ENCODE measurements at regions not wholly inside any gene's neighbourhood (a gene's known extent, or its start where the extent isn't known, plus 50 kb on each side); places are given as distances from the start of the nearest gene placed in this dataset.
"Not testable (repeated sequence)": the region's sequence is repeated elsewhere in the genome, so short reads cannot be mapped to it uniquely, and the experiment has no call there.

GRCh38 chr6:25157842-25158241 is 121.3 kb upstream of the CARMIL1 start:
- TF ChIP-seq CTCF (IDR thresholded peaks at IDR 0.05): no peak
- Histone ChIP-seq H3K27ac (no peak overlapping the region), H3K27me3 (no peaks in the 10 kb centered on the region), H3K9me3 (peaks cover 15% of the 10 kb centered on the region), H3K4me3 (ENCODE audit: low read depth in 1 of 2, low read length in 1 of 2) (no peak overlapping the region), H3K36me3 (no peaks in the 10 kb centered on the region), H3K4me1 (ENCODE audit: control insufficient read depth in 1 of 2, insufficient read depth in 1 of 2, low read depth in 1 of 2, low read length in 1 of 2) (no peaks in the 10 kb centered on the region)

GRCh38 chr6:25160134-25160533 is 119.0 kb upstream of the CARMIL1 start:
- H3K27ac ChIP-seq; H3K4me1 ChIP-seq (ENCODE audit: control insufficient read depth in 1 of 2, insufficient read depth in 1 of 2, low read depth in 1 of 2, low read length in 1 of 2); H3K36me3 ChIP-seq; H3K4me3 ChIP-seq (ENCODE audit: low read depth in 1 of 2, low read length in 1 of 2); H3K27me3 ChIP-seq: not testable (repeated sequence)
- peaks cover 15% of the 10 kb centered on the region for H3K9me3 ChIP-seq

GRCh38 chr6:25165177-25165576 is 114.0 kb upstream of the CARMIL1 start:
- Histone ChIP-seq H3K4me3 (ENCODE audit: low read depth in 1 of 2, low read length in 1 of 2) (no peak overlapping the region), H3K27ac (no peak overlapping the region), H3K9me3 (no peaks in the 10 kb centered on the region), H3K27me3 (no peaks in the 10 kb centered on the region), H3K4me1 (ENCODE audit: control insufficient read depth in 1 of 2, insufficient read depth in 1 of 2, low read depth in 1 of 2, low read length in 1 of 2) (peaks cover 45 to 48% of the 10 kb centered on the region in 2 experiments), H3K36me3 (no peaks in the 10 kb centered on the region)
- no peak for TF ChIP-seq CTCF (IDR thresholded peaks at IDR 0.05)

- H3K4me1 ChIP-seq (ENCODE audit: control insufficient read depth in 1 of 2, insufficient read depth in 1 of 2, low read depth in 1 of 2, low read length in 1 of 2): peaks cover 49 to 54% of the 10 kb centered on the region in 2 experiments
- no peak overlapping the region for H3K4me3 ChIP-seq (ENCODE audit: low read depth in 1 of 2, low read length in 1 of 2)
- no peaks in the 10 kb centered on the region for H3K36me3 ChIP-seq
- no peak for TF ChIP-seq CTCF (IDR thresholded peaks at IDR 0.05)
- no peaks in the 10 kb centered on the region for H3K27me3 ChIP-seq
- H3K27ac ChIP-seq: no peak overlapping the region
- no peaks in the 10 kb centered on the region for H3K9me3 ChIP-seq
Measured at GRCh38 chr6:25165800-25166199, 113.4 kb upstream of the CARMIL1 start.

- H3K36me3 ChIP-seq: no peaks in the 10 kb centered on the region
- no peaks in the 10 kb centered on the region for H3K9me3 ChIP-seq
- no peak overlapping the region for H3K4me3 ChIP-seq (ENCODE audit: low read depth in 1 of 2, low read length in 1 of 2)
- no peak overlapping the region for H3K27ac ChIP-seq
- no peak for TF ChIP-seq CTCF (IDR thresholded peaks at IDR 0.05)
- H3K4me1 ChIP-seq (ENCODE audit: control insufficient read depth in 1 of 2, insufficient read depth in 1 of 2, low read depth in 1 of 2, low read length in 1 of 2): peaks cover 49 to 61% of the 10 kb centered on the region in 2 experiments
- H3K27me3 ChIP-seq: no peaks in the 10 kb centered on the region
Measured at GRCh38 chr6:25166955-25167748, 112.0 kb upstream of the CARMIL1 start.

- H3K4me1 ChIP-seq (ENCODE audit: control insufficient read depth in 1 of 2, insufficient read depth in 1 of 2, low read depth in 1 of 2, low read length in 1 of 2): peaks cover 56 to 69% of the 10 kb centered on the region in 2 experiments
- TF ChIP-seq CTCF (IDR thresholded peaks at IDR 0.05): no peak
- H3K27me3 ChIP-seq: no peaks in the 10 kb centered on the region
- no peaks in the 10 kb centered on the region for H3K9me3 ChIP-seq
- H3K4me3 ChIP-seq (ENCODE audit: low read depth in 1 of 2, low read length in 1 of 2): no peak overlapping the region
- peak overlapping the region; percentile 57 for H3K27ac ChIP-seq
- H3K36me3 ChIP-seq: no peaks in the 10 kb centered on the region
Measured at GRCh38 chr6:25167961-25168360, 111.2 kb upstream of the CARMIL1 start.

All from neutrophil (primary cell).